GM12878 (cell line): ENCODE measurements at regions not wholly inside any gene's neighbourhood (a gene's known extent, or its start where the extent isn't known, plus 50 kb on each side); places are given as distances from the start of the nearest gene placed in this dataset.

Experiments used
- ASH2L ChIP-seq: fragments of 300-600, 200-600 bp; sonication (generic); IDR thresholded peaks from 2 replicates; pipeline ENCODE4 v1.6.1; 2017; ENCODE audit warnings: low read depth, mild to moderate bottlenecking, borderline replicate concordance
- BACH1 ChIP-seq: fragments of 450-650 bp; IDR thresholded peaks from 2 replicates; pipeline ENCODE4 v1.6.1; 2017; ENCODE audit warnings: mild to moderate bottlenecking, borderline replicate concordance
- CTCF ChIP-seq, 3 experiments: IDR thresholded peaks in 2 of 3; conservative IDR thresholded peaks in 1 of 3; 2 replicates each; pipeline ENCODE4 v1.5.1; 2011; ENCODE audit warnings: low read depth in 3 of 3, low read length in 3 of 3, mild to moderate bottlenecking in 3 of 3, control low read depth in 2 of 3, moderate library complexity in 2 of 3, inconsistent platforms in 1 of 3, mixed read lengths in 1 of 3; ENCODE audit not compliant: control insufficient read depth in 2 of 3, insufficient read depth in 1 of 3; ENCODE audit errors: extremely low read depth in 1 of 3
- JUNB ChIP-seq: IDR thresholded peaks from 2 replicates; pipeline ENCODE4 v1.6.1; 2016; ENCODE audit warnings: antibody characterized with exemption, mild to moderate bottlenecking
- NR2C1 ChIP-seq: fragments of 450-650 bp; IDR thresholded peaks from 2 replicates; pipeline ENCODE4 v1.6.1; 2017; ENCODE audit warnings: antibody characterized with exemption, mild to moderate bottlenecking, moderate library complexity
- POLR2A ChIP-seq: IDR thresholded peaks from 2 replicates; pipeline ENCODE4 v1.6.1; 2011; ENCODE audit warnings: low read depth, mild to moderate bottlenecking, low read length
- POLR2AphosphoS5 ChIP-seq: IDR thresholded peaks from 2 replicates; pipeline ENCODE4 v1.6.1; 2011; ENCODE audit warnings: mild to moderate bottlenecking, low read length, inconsistent platforms
- TAF1 ChIP-seq: IDR thresholded peaks from 2 replicates; pipeline ENCODE4 v1.6.1; 2011; ENCODE audit warnings: mild to moderate bottlenecking, low read depth, low read length, borderline replicate concordance
- ZNF687 ChIP-seq: fragments of 450-650 bp; IDR thresholded peaks from 2 replicates; pipeline ENCODE4 v1.6.1; 2017; ENCODE audit warnings: mild to moderate bottlenecking, moderate library complexity
- TF ChIP-seq, protein P1 (sequence below): fragments of 450-650 bp; IDR thresholded peaks from 2 replicates; pipeline ENCODE4 v1.6.1; 2017; ENCODE audit warnings: mild to moderate bottlenecking, low read depth, inconsistent platforms; ENCODE audit not compliant: poor library complexity, severe bottlenecking

DNA sequence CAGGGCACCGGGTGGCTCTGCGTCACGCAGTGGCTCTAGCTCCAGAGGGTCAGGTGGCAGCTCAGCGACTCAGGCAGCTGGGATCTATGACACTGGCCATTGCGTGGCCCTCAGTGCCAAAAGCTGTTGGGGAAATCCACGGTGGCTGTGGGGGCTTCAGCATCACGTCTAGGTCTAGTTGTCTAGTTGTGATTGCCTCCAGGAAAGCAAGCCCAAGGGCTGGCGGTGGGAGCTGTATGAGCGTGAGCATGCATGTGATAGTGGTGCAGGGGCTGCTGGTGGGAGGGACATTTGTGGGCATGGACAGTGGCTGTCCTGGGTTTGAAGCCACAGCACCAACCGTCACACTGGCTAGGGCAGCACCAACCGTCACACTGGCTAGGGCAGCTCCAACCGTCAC is 191.4 kb downstream of the THBS2 start:
- no peak for TF ChIP-seq ASH2L
- no peak for TF ChIP-seq TAF1
- no peak for TF ChIP-seq ZNF687
- no peak for TF ChIP-seq POLR2A
- TF ChIP-seq NR2C1 = no peak
- no peak for TF ChIP-seq POLR2AphosphoS5
- TF ChIP-seq, protein P1, sequence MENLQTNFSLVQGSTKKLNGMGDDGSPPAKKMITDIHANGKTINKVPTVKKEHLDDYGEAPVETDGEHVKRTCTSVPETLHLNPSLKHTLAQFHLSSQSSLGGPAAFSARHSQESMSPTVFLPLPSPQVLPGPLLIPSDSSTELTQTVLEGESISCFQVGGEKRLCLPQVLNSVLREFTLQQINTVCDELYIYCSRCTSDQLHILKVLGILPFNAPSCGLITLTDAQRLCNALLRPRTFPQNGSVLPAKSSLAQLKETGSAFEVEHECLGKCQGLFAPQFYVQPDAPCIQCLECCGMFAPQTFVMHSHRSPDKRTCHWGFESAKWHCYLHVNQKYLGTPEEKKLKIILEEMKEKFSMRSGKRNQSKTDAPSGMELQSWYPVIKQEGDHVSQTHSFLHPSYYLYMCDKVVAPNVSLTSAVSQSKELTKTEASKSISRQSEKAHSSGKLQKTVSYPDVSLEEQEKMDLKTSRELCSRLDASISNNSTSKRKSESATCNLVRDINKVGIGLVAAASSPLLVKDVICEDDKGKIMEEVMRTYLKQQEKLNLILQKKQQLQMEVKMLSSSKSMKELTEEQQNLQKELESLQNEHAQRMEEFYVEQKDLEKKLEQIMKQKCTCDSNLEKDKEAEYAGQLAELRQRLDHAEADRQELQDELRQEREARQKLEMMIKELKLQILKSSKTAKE = no peak
- no peak for TF ChIP-seq BACH1
- no peak for TF ChIP-seq JUNB
- TF ChIP-seq CTCF (IDR thresholded peaks at IDR 0.05 in 2 of 3, conservative IDR thresholded peaks at IDR 0.05 in 1 of 3; ENCODE audit: control insufficient read depth in 2 of 3, extremely low read depth in 1 of 3, insufficient read depth in 1 of 3, low read depth in 3 of 3, low read length in 3 of 3) = no peak
